HG02938 (cell line): ENCODE measurements at regions not wholly inside any gene's neighbourhood (a gene's known extent, or its start where the extent isn't known, plus 50 kb on each side); places are given as distances from the start of the nearest gene placed in this dataset.
"Not testable (repeated sequence)": the region's sequence is repeated elsewhere in the genome, so short reads cannot be mapped to it uniquely, and the experiment has no call there.

Experiments used
- ATAC-seq: cut with Tn5 transposase; IDR thresholded peaks from one replicate; pipeline ENCODE4 v1.9.1; 2021; ENCODE audit warnings: mild to moderate bottlenecking, moderate library complexity; ENCODE audit not compliant: unreplicated experiment

DNA sequence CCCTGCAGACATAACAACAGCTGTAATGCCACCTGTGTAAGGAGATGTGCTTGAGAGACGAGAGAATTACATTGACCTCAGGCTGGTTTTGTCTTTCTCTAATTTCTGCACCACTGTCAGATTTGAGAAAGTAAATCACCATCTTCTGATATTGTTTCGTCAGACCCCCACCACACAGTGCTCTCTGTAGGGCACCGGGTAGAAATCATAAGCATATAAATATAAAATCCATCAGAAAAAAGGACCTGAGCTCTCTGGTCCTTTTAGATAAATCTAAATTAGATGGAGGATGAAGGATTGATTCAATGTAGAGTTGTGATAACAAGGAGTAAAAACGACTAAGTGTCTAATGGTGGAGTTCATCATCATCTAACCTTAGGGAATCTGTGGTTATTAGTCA lies 1981.0 kb upstream of the PRR20A start:
- ATAC-seq = no peak

GRCh38 chr13:55160867-55161266 lies 1979.9 kb upstream of the PRR20A start:
- ATAC-seq = no peak

GRCh38 chr13:55178582-55178981 lies 1962.1 kb upstream of the PRR20A start:
- ATAC-seq = not testable (repeated sequence)

GRCh38 chr13:55190996-55191395 lies 1949.7 kb upstream of the PRR20A start:
- ATAC-seq = no peak

GRCh38 chr13:55199134-55199533 lies 1941.6 kb upstream of the PRR20A start:
- ATAC-seq = no peak

- ATAC-seq = no peak
Measured at GRCh38 chr13:55214841-55215345, 1925.8 kb upstream of the PRR20A start.

- ATAC-seq = no peak
Measured at GRCh38 chr13:55219538-55219937, 1921.2 kb upstream of the PRR20A start.

DNA sequence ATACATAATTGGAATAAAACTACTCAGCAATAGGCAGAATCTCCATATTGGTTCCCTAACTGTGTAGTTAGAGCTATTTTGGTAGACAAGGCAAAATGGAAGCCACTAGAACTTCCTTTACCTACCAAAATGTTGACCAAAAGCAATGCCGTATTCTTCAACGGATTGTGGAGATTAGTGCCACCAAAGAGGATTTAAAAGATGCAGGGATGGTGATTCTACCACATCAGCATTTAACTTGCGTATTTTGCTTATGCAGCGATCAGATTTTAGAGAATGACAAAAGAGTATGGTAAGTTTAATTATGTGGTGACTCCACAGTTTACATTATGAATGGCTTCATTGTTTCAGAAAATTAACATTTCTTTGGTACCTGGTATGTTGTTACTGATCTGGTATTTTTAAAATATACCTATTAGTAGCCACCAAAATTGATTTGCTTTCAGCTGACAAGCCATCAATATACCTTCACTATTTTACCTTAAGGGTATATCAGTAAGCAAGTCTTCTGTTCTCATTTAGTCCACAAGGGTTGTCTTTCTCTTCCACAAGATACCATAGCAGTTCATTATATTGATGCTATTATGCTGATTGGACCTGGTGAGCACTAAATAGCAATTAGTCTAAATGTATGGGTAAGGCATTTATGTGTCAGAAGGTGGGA lies 1910.7 kb upstream of the PRR20A start:
- ATAC-seq = no peak

- no peak for ATAC-seq
Measured at GRCh38 chr13:55230570-55230908, 1910.2 kb upstream of the PRR20A start.

DNA sequence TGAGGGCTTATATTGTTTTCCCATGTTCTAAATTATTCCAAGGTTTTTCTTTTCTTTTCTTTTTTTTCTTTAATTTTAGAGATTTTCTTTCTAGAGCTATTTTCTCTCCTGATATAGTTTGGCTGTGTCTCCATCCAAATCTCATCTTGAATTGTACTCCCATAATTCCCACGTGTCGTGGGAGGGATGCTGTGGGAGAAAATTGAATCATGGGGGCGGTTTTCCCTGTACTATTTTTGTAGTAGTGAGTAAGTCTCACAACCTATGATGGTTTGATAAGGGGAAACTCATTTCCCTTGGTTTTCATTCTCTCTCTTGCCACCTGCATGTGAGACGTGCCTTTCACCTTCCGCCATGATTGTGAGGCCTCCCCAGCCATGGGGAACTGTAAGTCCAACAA lies 1906.4 kb upstream of the PRR20A start:
- no peak for ATAC-seq

- no peak for ATAC-seq
Measured at GRCh38 chr13:55245005-55245644, 1895.6 kb upstream of the PRR20A start.

DNA sequence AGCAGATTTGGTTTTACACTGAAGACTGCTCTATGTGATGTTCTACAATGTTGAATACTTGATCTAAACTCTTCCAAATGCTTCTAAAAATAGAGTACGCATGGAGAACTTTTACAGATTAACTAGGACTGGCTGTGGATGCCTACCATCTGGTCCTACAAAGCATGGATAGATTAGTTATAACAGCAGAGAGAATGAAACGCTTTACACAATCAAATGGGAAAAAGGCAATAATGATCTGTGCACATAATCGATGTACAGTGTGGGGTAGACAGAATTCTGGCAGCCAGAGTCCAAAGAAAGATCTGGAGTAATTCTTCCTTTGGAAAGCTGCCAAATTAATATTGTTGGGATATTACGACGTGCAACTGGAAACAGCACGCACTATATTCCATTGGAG lies 1885.5 kb upstream of the PRR20A start:
- no peak for ATAC-seq

GRCh38 chr13:55263045-55263444 lies 1877.7 kb upstream of the PRR20A start:
- ATAC-seq = no peak

DNA sequence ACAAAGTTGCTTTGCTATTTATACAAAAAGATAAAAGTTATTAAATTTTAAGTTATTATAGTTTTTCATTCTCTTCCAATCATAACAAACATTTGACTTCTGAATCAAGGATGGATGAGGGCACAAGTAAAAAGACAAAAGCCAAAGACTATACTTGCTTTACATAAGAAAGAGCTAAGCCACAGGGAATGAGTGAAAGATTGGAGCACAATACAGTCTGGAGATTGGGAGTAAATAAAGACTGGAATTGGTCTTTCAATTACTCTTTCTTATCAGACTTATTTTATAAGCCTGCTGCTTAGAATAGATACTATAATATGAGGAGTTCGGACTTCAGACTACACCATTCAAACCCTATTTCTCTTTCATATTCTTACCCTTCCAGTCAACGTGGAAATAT lies 1874.1 kb upstream of the PRR20A start:
- ATAC-seq = no peak

DNA sequence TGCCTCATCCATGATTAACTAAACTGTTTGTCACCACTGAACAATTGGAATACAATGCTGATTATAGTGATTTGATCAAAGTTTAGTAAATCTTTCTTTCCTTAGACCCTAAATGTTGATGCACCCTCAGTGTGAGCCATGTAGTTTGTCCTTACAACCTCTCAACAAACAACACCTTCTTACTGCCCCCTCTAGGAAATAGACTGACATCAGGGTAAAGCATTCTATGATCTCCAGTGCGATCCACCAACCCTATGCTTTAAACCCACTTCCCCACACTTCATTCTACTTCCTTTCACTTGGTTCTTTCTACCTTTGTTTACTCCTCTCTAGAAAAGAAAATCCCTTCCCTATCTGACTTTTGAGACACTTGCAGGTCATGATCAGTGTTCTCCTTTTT lies 1842.5 kb upstream of the PRR20A start:
- ATAC-seq = no peak

DNA sequence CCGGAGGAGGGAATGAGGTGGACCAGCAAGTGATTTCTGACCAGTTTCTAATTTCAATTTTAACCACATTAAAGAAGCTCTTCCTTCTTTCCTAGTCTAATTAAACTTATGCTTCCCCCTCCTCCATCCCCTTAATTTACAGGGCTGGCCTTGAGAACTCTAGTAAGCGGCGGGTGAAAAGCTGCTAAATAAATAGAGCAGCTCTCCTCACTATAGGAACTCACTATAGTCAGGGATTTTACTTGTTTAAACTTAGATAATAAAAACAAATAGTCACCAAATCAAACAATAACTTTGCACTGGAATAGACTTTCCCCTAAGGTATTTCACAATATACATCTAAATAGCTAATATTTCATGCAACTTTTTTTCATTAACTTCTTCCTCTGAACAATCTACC lies 1838.2 kb upstream of the PRR20A start:
- ATAC-seq = no peak

DNA sequence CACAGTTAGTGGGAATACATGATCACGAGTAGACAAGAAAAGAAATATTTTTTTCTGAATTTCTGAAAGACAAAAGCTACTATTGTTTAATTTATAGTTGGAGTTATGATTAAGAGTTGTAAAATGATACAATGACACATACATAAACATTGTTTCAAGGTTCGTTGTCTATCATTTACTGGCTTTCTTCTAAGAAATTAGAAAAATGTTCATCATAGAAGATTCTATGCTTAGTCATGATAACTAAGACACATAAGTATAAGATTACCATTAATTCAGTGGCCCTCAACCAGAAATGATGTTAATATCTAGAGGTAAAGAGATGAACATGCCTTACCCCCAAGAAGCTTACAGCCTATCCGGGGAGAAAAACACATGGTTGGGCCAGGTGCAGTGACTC lies 1832.8 kb upstream of the PRR20A start:
- no peak for ATAC-seq

- ATAC-seq = no peak
Measured at GRCh38 chr13:55341891-55342290, 1798.8 kb upstream of the PRR20A start.

- no peak for ATAC-seq
Measured at GRCh38 chr13:55345224-55345623, 1795.5 kb upstream of the PRR20A start.

DNA sequence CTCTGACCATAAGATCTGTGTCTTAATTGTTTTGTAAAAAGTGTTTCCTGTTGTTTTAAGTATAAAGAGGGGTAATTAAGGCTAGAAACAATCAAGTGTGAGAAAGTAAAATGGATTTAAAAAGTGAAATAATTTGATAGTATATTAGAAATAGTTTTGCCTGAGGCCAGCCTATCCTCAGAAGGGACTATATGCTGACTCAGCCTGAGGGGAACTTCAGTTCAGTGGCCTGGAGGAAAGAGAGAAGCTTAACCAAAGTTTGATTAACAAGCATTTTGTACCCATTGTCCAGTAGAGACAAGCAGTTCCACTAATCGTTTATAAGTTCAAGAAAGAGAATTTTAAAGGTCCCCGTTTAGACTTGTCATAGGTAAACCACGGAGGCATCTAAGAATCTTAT lies 1793.2 kb upstream of the PRR20A start:
- no peak for ATAC-seq

GRCh38 chr13:55359067-55359466 lies 1781.7 kb upstream of the PRR20A start:
- ATAC-seq = no peak

DNA sequence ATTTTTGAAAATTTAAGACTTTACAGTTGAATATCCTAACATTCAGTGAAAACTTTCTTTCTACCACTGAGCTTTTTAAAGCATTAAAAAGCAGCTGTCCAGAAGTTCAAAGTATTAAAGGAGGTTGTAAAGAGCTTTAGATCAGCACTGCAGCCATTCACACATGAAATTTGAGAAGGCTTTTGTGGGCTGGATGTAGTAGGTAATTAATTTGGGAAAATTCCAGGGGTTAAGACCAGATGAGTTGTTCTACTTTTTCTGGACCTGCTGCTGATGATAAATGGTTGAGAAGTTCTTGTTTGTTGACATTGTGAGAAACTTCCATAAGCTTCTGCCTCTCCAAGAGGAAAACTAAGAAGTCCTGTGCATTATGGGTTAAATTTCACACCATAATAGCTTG lies 1779.6 kb upstream of the PRR20A start:
- ATAC-seq = no peak

DNA sequence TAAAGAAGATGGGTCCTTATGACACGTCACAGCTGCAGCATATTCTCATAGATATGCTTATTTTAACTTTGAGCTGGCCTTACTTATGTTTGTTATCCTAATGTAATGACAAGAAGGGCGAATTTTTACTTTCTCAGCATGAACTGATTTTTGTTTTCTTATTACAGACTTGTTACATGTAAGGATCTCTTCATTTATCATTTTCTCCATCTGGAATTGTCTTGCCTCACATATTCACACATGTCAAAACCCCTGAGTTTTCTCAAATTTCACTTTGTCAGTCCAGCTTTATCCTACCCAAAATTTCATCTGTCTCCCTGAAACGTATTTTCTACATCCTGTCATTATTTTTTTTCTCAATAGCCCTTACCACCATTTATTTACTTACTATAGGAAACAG lies 1774.0 kb upstream of the PRR20A start:
- no peak for ATAC-seq
